NB4 (cell line): ENCODE measurements at regions not wholly inside any gene's neighbourhood (a gene's known extent, or its start where the extent isn't known, plus 50 kb on each side); places are given as distances from the start of the nearest gene placed in this dataset.

Source experiments
- CTCF ChIP-seq: IDR thresholded peaks from one replicate; pipeline ENCODE4 v1.5.1; 2012; ENCODE audit warnings: low read depth, low read length
- MYC ChIP-seq: IDR thresholded peaks from 2 replicates; pipeline ENCODE4 v1.6.1; 2011; ENCODE audit warnings: low read depth, low read length

GRCh38 chr1:209229494-209230061 is 353.9 kb upstream of the CAMK1G start:
- TF ChIP-seq CTCF (no peak), MYC (no peak)
